Liver (tissue), 8 donors: ENCODE measurements at regions not wholly inside any gene's neighbourhood (a gene's known extent, or its start where the extent isn't known, plus 50 kb on each side); places are given as distances from the start of the nearest gene placed in this dataset.

Experiments
- DNase-seq: peaks from one replicate; pipeline ENCODE4 v3.0.0-alpha.2; 2017; ENCODE audit warnings: low spot score
- H3K27ac ChIP-seq, 2 donors: one replicate each; pipeline ENCODE4 v1.7.0; 2013; ENCODE audit warnings: inconsistent platforms in 2 of 2, low read length in 2 of 2, control low read depth in 1 of 2, low read depth in 1 of 2, mild to moderate bottlenecking in 1 of 2
- H3K27me3 ChIP-seq, 4 donors: one replicate each; pipeline versions ENCODE4 v1.6.1 to v1.7.0; 2013; ENCODE audit warnings: low read length in 3 of 4, inconsistent platforms in 1 of 4, mild to moderate bottlenecking in 1 of 4, moderate library complexity in 1 of 4; ENCODE audit not compliant: control insufficient read depth in 4 of 4, insufficient read depth in 4 of 4
- H3K36me3 ChIP-seq, 4 donors: one replicate each; pipeline versions ENCODE4 v1.6.1 to v1.7.0; 2013; ENCODE audit warnings: low read length in 3 of 4, mild to moderate bottlenecking in 3 of 4, low read depth in 1 of 4, moderate library complexity in 1 of 4; ENCODE audit not compliant: control insufficient read depth in 4 of 4, insufficient read depth in 3 of 4
- H3K4me1 ChIP-seq, 4 donors: one replicate each; pipeline versions ENCODE4 v1.6.1 to v1.7.0; 2013; ENCODE audit warnings: low read length in 3 of 4, mild to moderate bottlenecking in 3 of 4, moderate library complexity in 1 of 4; ENCODE audit not compliant: control insufficient read depth in 4 of 4, insufficient read depth in 4 of 4
- H3K4me3 ChIP-seq, 3 donors: one replicate each; pipeline versions ENCODE4 v1.6.1 to v1.7.0; 2013; ENCODE audit warnings: low read length in 3 of 3, control low read depth in 1 of 3, low read depth in 1 of 3, mild to moderate bottlenecking in 1 of 3
- H3K9ac ChIP-seq, 2 donors: one replicate each; pipeline ENCODE4 v1.7.0; 2013; ENCODE audit warnings: low read length in 2 of 2, mild to moderate bottlenecking in 2 of 2, moderate library complexity in 2 of 2, control low read depth in 1 of 2, low read depth in 1 of 2
- H3K9me3 ChIP-seq, 4 donors: one replicate each; pipeline versions ENCODE4 v1.6.1 to v1.7.0; 2013; ENCODE audit warnings: low read length in 3 of 4; ENCODE audit not compliant: control insufficient read depth in 4 of 4
- EGR1 ChIP-seq, 2 donors: IDR thresholded peaks; 2 replicates each; pipeline ENCODE4 v1.6.1; 2016 to 2018; ENCODE audit warnings: antibody characterized with exemption in 2 of 2, low read depth in 2 of 2
- FOXA1 ChIP-seq: IDR thresholded peaks from 2 replicates; pipeline ENCODE4 v1.6.1; 2016; ENCODE audit warnings: antibody characterized with exemption
- FOXA2 ChIP-seq: IDR thresholded peaks from 2 replicates; pipeline ENCODE4 v1.6.1; 2016; ENCODE audit warnings: antibody characterized with exemption
- GABPA ChIP-seq, 2 donors: IDR thresholded peaks in 1 of 2; conservative IDR thresholded peaks in 1 of 2; 2 replicates each; pipeline ENCODE4 v1.6.1; 2016; ENCODE audit warnings: antibody characterized with exemption in 2 of 2, mild to moderate bottlenecking in 1 of 2, moderate library complexity in 1 of 2
- HNF4A ChIP-seq, 2 donors: conservative IDR thresholded peaks; 2 replicates each; pipeline ENCODE4 v1.6.1; 2016; ENCODE audit warnings: antibody characterized with exemption in 2 of 2, mild to moderate bottlenecking in 2 of 2
- HNF4G ChIP-seq: IDR thresholded peaks from 2 replicates; pipeline ENCODE4 v1.6.1; 2016; ENCODE audit warnings: antibody characterized with exemption
- JUND ChIP-seq, 2 donors: IDR thresholded peaks; 2 replicates each; pipeline ENCODE4 v1.6.1; 2016; ENCODE audit warnings: antibody characterized with exemption in 2 of 2
- MAX ChIP-seq: IDR thresholded peaks from 2 replicates; pipeline ENCODE4 v1.6.1; 2016; ENCODE audit warnings: antibody characterized with exemption
- NR2F2 ChIP-seq: IDR thresholded peaks from 2 replicates; pipeline ENCODE4 v1.6.1; 2016; ENCODE audit warnings: antibody characterized with exemption
- RAD21 ChIP-seq, 2 donors: IDR thresholded peaks; 2 replicates each; pipeline ENCODE4 v1.6.1; 2016; ENCODE audit warnings: antibody characterized with exemption in 2 of 2, mild to moderate bottlenecking in 2 of 2
- RXRA ChIP-seq, 2 donors: IDR thresholded peaks; 2 replicates each; pipeline ENCODE4 v1.6.1; 2017 to 2018; ENCODE audit warnings: antibody characterized with exemption in 2 of 2, mild to moderate bottlenecking in 1 of 2
- SP1 ChIP-seq: IDR thresholded peaks from 2 replicates; pipeline ENCODE4 v1.6.1; 2018; ENCODE audit warnings: antibody characterized with exemption, mild to moderate bottlenecking
- TAF1 ChIP-seq: conservative IDR thresholded peaks from 2 replicates; pipeline ENCODE4 v1.6.1; 2016; ENCODE audit warnings: antibody characterized with exemption, mild to moderate bottlenecking
- YY1 ChIP-seq: IDR thresholded peaks from 2 replicates; pipeline ENCODE4 v1.6.1; 2016; ENCODE audit warnings: antibody characterized with exemption, mild to moderate bottlenecking
- WGBS: extraction: QIAGEN DNeasy Blood & Tissue Kit; methylation state at CpG from one replicate; pipeline ENCODE4 v1.1.7; 2013; 5-methylcytosine and 5-hydroxymethylcytosine counted together
- TF ChIP-seq, protein P1 (sequence below): IDR thresholded peaks from 2 replicates; pipeline ENCODE4 v1.6.1; 2016; ENCODE audit warnings: antibody characterized with exemption
- TF ChIP-seq, protein P2 (sequence below): fragments of 150-350 bp; IDR thresholded peaks from 2 replicates; pipeline ENCODE4 v1.5.1; 2017; ENCODE audit warnings: improper control_type of control experiment, low read depth, low read length; ENCODE audit not compliant: missing input control
- TF ChIP-seq, protein P3 (sequence below): IDR thresholded peaks from 2 replicates; pipeline ENCODE4 v1.6.1; 2016; ENCODE audit warnings: antibody characterized with exemption
- TF ChIP-seq, protein P4 (sequence below): IDR thresholded peaks from 2 replicates; pipeline ENCODE4 v1.6.1; 2016; ENCODE audit warnings: antibody characterized with exemption, mild to moderate bottlenecking
- donor health status: healthy.
- donor health status: healthy.
- donor health status: healthy.
- donor health status: healthy.
- donor health status: healthy.

GRCh38 chr1:169012416-169012815 lies 94.1 kb upstream of the ATP1B1 start:
- no peak overlapping the region for H3K4me3 ChIP-seq
- no peaks in the 10 kb centered on the region for H3K27me3 ChIP-seq
- no peak overlapping the region for H3K27ac ChIP-seq
- TF ChIP-seq, protein P1, sequence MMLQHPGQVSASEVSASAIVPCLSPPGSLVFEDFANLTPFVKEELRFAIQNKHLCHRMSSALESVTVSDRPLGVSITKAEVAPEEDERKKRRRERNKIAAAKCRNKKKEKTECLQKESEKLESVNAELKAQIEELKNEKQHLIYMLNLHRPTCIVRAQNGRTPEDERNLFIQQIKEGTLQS = no peak
- TF ChIP-seq SP1 (no peak), TAF1 (no peak), EGR1 (IDR thresholded peaks at IDR 0.05; ENCODE audit: low read depth in 2 of 2) (no peak), YY1 (no peak), HNF4A (conservative IDR thresholded peaks at IDR 0.05) (no peak), NR2F2 (no peak), JUND (IDR thresholded peaks at IDR 0.05) (no peak), FOXA1 (no peak), RAD21 (IDR thresholded peaks at IDR 0.05) (no peak), GABPA (IDR thresholded peaks at IDR 0.05 in 1 of 2, conservative IDR thresholded peaks at IDR 0.05 in 1 of 2) (no peak)
- TF ChIP-seq, protein P2, sequence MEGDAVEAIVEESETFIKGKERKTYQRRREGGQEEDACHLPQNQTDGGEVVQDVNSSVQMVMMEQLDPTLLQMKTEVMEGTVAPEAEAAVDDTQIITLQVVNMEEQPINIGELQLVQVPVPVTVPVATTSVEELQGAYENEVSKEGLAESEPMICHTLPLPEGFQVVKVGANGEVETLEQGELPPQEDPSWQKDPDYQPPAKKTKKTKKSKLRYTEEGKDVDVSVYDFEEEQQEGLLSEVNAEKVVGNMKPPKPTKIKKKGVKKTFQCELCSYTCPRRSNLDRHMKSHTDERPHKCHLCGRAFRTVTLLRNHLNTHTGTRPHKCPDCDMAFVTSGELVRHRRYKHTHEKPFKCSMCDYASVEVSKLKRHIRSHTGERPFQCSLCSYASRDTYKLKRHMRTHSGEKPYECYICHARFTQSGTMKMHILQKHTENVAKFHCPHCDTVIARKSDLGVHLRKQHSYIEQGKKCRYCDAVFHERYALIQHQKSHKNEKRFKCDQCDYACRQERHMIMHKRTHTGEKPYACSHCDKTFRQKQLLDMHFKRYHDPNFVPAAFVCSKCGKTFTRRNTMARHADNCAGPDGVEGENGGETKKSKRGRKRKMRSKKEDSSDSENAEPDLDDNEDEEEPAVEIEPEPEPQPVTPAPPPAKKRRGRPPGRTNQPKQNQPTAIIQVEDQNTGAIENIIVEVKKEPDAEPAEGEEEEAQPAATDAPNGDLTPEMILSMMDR = no peak
- TF ChIP-seq, protein P3, sequence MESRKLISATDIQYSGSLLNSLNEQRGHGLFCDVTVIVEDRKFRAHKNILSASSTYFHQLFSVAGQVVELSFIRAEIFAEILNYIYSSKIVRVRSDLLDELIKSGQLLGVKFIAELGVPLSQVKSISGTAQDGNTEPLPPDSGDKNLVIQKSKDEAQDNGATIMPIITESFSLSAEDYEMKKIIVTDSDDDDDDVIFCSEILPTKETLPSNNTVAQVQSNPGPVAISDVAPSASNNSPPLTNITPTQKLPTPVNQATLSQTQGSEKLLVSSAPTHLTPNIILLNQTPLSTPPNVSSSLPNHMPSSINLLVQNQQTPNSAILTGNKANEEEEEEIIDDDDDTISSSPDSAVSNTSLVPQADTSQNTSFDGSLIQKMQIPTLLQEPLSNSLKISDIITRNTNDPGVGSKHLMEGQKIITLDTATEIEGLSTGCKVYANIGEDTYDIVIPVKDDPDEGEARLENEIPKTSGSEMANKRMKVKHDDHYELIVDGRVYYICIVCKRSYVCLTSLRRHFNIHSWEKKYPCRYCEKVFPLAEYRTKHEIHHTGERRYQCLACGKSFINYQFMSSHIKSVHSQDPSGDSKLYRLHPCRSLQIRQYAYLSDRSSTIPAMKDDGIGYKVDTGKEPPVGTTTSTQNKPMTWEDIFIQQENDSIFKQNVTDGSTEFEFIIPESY = no peak
- H3K9ac ChIP-seq = no peak overlapping the region
- H3K36me3 ChIP-seq = no peaks in the 10 kb centered on the region
- no peaks in the 10 kb centered on the region for H3K9me3 ChIP-seq
- DNase-seq = no peak
- H3K4me1 ChIP-seq = no peaks in the 10 kb centered on the region
- WGBS = 93% methylated on average over 2 of the region's 2 CpGs

GRCh38 chr1:169013821-169014220 lies 92.7 kb upstream of the ATP1B1 start:
- Histone ChIP-seq H3K9me3 (no peaks in the 10 kb centered on the region), H3K4me1 (no peaks in the 10 kb centered on the region), H3K9ac (no peak overlapping the region), H3K27ac (no peak overlapping the region), H3K27me3 (no peaks in the 10 kb centered on the region), H3K4me3 (no peak overlapping the region), H3K36me3 (no peaks in the 10 kb centered on the region)
- no peak for TF ChIP-seq TAF1
- TF ChIP-seq, protein P2 = no peak
- no peak for TF ChIP-seq HNF4A (conservative IDR thresholded peaks at IDR 0.05)
- no peak for TF ChIP-seq GABPA (IDR thresholded peaks at IDR 0.05 in 1 of 2, conservative IDR thresholded peaks at IDR 0.05 in 1 of 2)
- no peak for TF ChIP-seq YY1
- TF ChIP-seq HNF4G = no peak
- no peak for TF ChIP-seq NR2F2
- TF ChIP-seq, protein P4, sequence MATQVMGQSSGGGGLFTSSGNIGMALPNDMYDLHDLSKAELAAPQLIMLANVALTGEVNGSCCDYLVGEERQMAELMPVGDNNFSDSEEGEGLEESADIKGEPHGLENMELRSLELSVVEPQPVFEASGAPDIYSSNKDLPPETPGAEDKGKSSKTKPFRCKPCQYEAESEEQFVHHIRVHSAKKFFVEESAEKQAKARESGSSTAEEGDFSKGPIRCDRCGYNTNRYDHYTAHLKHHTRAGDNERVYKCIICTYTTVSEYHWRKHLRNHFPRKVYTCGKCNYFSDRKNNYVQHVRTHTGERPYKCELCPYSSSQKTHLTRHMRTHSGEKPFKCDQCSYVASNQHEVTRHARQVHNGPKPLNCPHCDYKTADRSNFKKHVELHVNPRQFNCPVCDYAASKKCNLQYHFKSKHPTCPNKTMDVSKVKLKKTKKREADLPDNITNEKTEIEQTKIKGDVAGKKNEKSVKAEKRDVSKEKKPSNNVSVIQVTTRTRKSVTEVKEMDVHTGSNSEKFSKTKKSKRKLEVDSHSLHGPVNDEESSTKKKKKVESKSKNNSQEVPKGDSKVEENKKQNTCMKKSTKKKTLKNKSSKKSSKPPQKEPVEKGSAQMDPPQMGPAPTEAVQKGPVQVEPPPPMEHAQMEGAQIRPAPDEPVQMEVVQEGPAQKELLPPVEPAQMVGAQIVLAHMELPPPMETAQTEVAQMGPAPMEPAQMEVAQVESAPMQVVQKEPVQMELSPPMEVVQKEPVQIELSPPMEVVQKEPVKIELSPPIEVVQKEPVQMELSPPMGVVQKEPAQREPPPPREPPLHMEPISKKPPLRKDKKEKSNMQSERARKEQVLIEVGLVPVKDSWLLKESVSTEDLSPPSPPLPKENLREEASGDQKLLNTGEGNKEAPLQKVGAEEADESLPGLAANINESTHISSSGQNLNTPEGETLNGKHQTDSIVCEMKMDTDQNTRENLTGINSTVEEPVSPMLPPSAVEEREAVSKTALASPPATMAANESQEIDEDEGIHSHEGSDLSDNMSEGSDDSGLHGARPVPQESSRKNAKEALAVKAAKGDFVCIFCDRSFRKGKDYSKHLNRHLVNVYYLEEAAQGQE = no peak
- no peak for TF ChIP-seq EGR1 (IDR thresholded peaks at IDR 0.05; ENCODE audit: low read depth in 2 of 2)
- TF ChIP-seq FOXA1 = no peak
- TF ChIP-seq, protein P1 = no peak
- no peak for TF ChIP-seq RXRA (IDR thresholded peaks at IDR 0.05)
- TF ChIP-seq FOXA2 = no peak
- no peak for TF ChIP-seq JUND (IDR thresholded peaks at IDR 0.05)
- no peak for TF ChIP-seq MAX
- TF ChIP-seq RAD21 (IDR thresholded peaks at IDR 0.05) = no peak
- WGBS = 96% methylated on average over 4 of the region's 4 CpGs
- DNase-seq = no peak
